GM12878 (cell line): ENCODE measurements at regions not wholly inside any gene's neighbourhood (a gene's known extent, or its start where the extent isn't known, plus 50 kb on each side); places are given as distances from the start of the nearest gene placed in this dataset.
"Not testable (repeated sequence)": the region's sequence is repeated elsewhere in the genome, so short reads cannot be mapped to it uniquely, and the experiment has no call there.

ENCODE experiments used
- FOS ChIP-seq: IDR thresholded peaks from 3 replicates; pipeline ENCODE4 v1.6.1; 2011; ENCODE audit warnings: borderline replicate concordance; ENCODE audit not compliant: insufficient read length; ENCODE audit errors: extremely low read depth
- HDAC6 ChIP-seq: fragments of 200-600 bp; sonication (generic); IDR thresholded peaks from one replicate; pipeline ENCODE4 v1.8.0; 2017; ENCODE audit warnings: antibody characterized with exemption; ENCODE audit not compliant: unreplicated experiment
- MYC ChIP-seq: IDR thresholded peaks from 2 replicates; pipeline ENCODE4 v1.6.1; 2011; ENCODE audit warnings: mild to moderate bottlenecking, low read length, moderate library complexity, inconsistent platforms; ENCODE audit not compliant: insufficient read depth, insufficient replicate concordance, insufficient read length, severe bottlenecking

GRCh38 chr1:147402326-147403045, 138.8 kb upstream of the BCL9 start:
- not testable (repeated sequence) for TF ChIP-seq MYC, FOS, HDAC6
